BLaER1 (cell line): ENCODE measurements at regions not wholly inside any gene's neighbourhood (a gene's known extent, or its start where the extent isn't known, plus 50 kb on each side); places are given as distances from the start of the nearest gene placed in this dataset.
"Not testable (repeated sequence)": the region's sequence is repeated elsewhere in the genome, so short reads cannot be mapped to it uniquely, and the experiment has no call there.

ENCODE experiments used
- H3K27ac ChIP-seq: shearing (Covaris generic); formaldehyde crosslinking; 2 replicates; pipeline ENCODE4 v1.8.1; 2022
- H3K27me3 ChIP-seq: shearing (Covaris generic); formaldehyde crosslinking; 2 replicates; pipeline ENCODE4 v1.8.1; 2022
- H3K36me3 ChIP-seq: shearing (Covaris generic); formaldehyde crosslinking; 2 replicates; pipeline ENCODE4 v1.8.1; 2022
- H3K4me1 ChIP-seq: shearing (Covaris generic); formaldehyde crosslinking; 2 replicates; pipeline ENCODE4 v1.8.1; 2022
- H3K4me2 ChIP-seq: shearing (Covaris generic); formaldehyde crosslinking; 2 replicates; pipeline ENCODE4 v1.8.1; 2022
- H3K4me3 ChIP-seq: shearing (Covaris generic); formaldehyde crosslinking; 2 replicates; pipeline ENCODE4 v1.8.1; 2022
- H3K9ac ChIP-seq: shearing (Covaris generic); formaldehyde crosslinking; 2 replicates; pipeline ENCODE4 v1.8.1; 2022
- H3K9me3 ChIP-seq: shearing (Covaris generic); formaldehyde crosslinking; 2 replicates; pipeline ENCODE4 v1.8.1; 2022
- H4K20me1 ChIP-seq: shearing (Covaris generic); formaldehyde crosslinking; 2 replicates; pipeline ENCODE4 v1.8.1; 2022
- Cebpa-rat ChIP-seq: shearing (Covaris generic); IDR thresholded peaks from 2 replicates; pipeline ENCODE4 v1.8.1; 2022

GRCh38 chr2:17460371-17461086, 57.7 kb downstream of the RAD51AP2 start:
- Histone ChIP-seq H3K4me2 (no peak overlapping the region), H3K27me3 (no peaks in the 10 kb centered on the region), H4K20me1 (no peaks in the 10 kb centered on the region), H3K4me1 (peaks cover 6% of the 10 kb centered on the region; the same call in 1 of the 2 replicates), H3K9ac (no peak overlapping the region), H3K27ac (no peak overlapping the region), H3K4me3 (no peak overlapping the region), H3K9me3 (no peaks in the 10 kb centered on the region), H3K36me3 (no peaks in the 10 kb centered on the region)
- no peak for TF ChIP-seq Cebpa-rat

- no peaks in the 10 kb centered on the region for H3K27me3 ChIP-seq
- H3K9me3 ChIP-seq, result no peaks in the 10 kb centered on the region
- no peak overlapping the region for H3K4me2 ChIP-seq
- H3K36me3 ChIP-seq, result no peaks in the 10 kb centered on the region
- H3K27ac ChIP-seq, result no peak overlapping the region
- H3K4me1 ChIP-seq, result no peaks in the 10 kb centered on the region
- no peaks in the 10 kb centered on the region for H4K20me1 ChIP-seq
- no peak overlapping the region for H3K4me3 ChIP-seq
- no peak for TF ChIP-seq Cebpa-rat
- H3K9ac ChIP-seq, result no peak overlapping the region
These were observed 62.9 kb downstream of the RAD51AP2 start for GRCh38 chr2:17455343-17455742.

- not testable (repeated sequence) for H4K20me1 ChIP-seq, H3K9me3 ChIP-seq, H3K4me2 ChIP-seq, H3K27me3 ChIP-seq, H3K4me1 ChIP-seq, H3K27ac ChIP-seq, H3K36me3 ChIP-seq, H3K4me3 ChIP-seq, H3K9ac ChIP-seq
These were observed 72.0 kb downstream of the RAD51AP2 start for GRCh38 chr2:17446191-17446590.

- Histone ChIP-seq H3K9ac (no peak overlapping the region), H3K4me3 (no peak overlapping the region), H3K4me1 (no peaks in the 10 kb centered on the region), H3K27me3 (no peaks in the 10 kb centered on the region), H3K27ac (no peak overlapping the region), H3K36me3 (no peaks in the 10 kb centered on the region), H3K4me2 (no peak overlapping the region), H3K9me3 (no peaks in the 10 kb centered on the region), H4K20me1 (no peaks in the 10 kb centered on the region)
- TF ChIP-seq Cebpa-rat, result no peak
These were observed 72.5 kb downstream of the RAD51AP2 start for GRCh38 chr2:17445744-17446143.

- Histone ChIP-seq H3K9ac (no peak overlapping the region), H3K4me2 (no peak overlapping the region)
These were observed 75.9 kb downstream of the RAD51AP2 start for GRCh38 chr2:17442334-17442733.

GRCh38 chr2:17441790-17442189, 76.5 kb downstream of the RAD51AP2 start:
- no peaks in the 10 kb centered on the region for H4K20me1 ChIP-seq
- no peak for TF ChIP-seq Cebpa-rat
- no peak overlapping the region for H3K4me2 ChIP-seq
- no peaks in the 10 kb centered on the region for H3K27me3 ChIP-seq
- H3K9ac ChIP-seq, result no peak overlapping the region
- H3K27ac ChIP-seq, result no peak overlapping the region
- no peaks in the 10 kb centered on the region for H3K36me3 ChIP-seq
- no peak overlapping the region for H3K4me3 ChIP-seq
- no peaks in the 10 kb centered on the region for H3K9me3 ChIP-seq
- H3K4me1 ChIP-seq, result no peaks in the 10 kb centered on the region

More at GRCh38 chr2:17442334-17442733, 75.9 kb downstream of the RAD51AP2 start:
- H3K9me3 ChIP-seq, result no peaks in the 10 kb centered on the region
- TF ChIP-seq Cebpa-rat, result no peak
- H3K36me3 ChIP-seq, result no peaks in the 10 kb centered on the region
- H3K27ac ChIP-seq, result no peak overlapping the region
- no peaks in the 10 kb centered on the region for H3K4me1 ChIP-seq
- H3K4me3 ChIP-seq, result no peak overlapping the region
- H3K27me3 ChIP-seq, result no peaks in the 10 kb centered on the region
- H4K20me1 ChIP-seq, result no peaks in the 10 kb centered on the region

GRCh38 chr2:17441055-17441771, 77.0 kb downstream of the RAD51AP2 start:
- TF ChIP-seq Cebpa-rat, result no peak
- Histone ChIP-seq H3K4me1 (no peaks in the 10 kb centered on the region), H3K36me3 (no peaks in the 10 kb centered on the region), H3K27me3 (no peaks in the 10 kb centered on the region), H3K9ac (no peak overlapping the region), H3K4me3 (no peak overlapping the region), H3K9me3 (no peaks in the 10 kb centered on the region), H3K27ac (no peak overlapping the region), H4K20me1 (no peaks in the 10 kb centered on the region), H3K4me2 (no peak overlapping the region)

- no peaks in the 10 kb centered on the region for H3K9me3 ChIP-seq
- no peak overlapping the region for H3K9ac ChIP-seq
- H3K4me1 ChIP-seq, result no peaks in the 10 kb centered on the region
- H3K27ac ChIP-seq, result no peak overlapping the region
- no peak overlapping the region for H3K4me3 ChIP-seq
- no peak for TF ChIP-seq Cebpa-rat
- H3K36me3 ChIP-seq, result no peaks in the 10 kb centered on the region
- no peaks in the 10 kb centered on the region for H4K20me1 ChIP-seq
- H3K27me3 ChIP-seq, result no peaks in the 10 kb centered on the region
- H3K4me2 ChIP-seq, result no peak overlapping the region
These were observed 87.9 kb downstream of the RAD51AP2 start for GRCh38 chr2:17430326-17430725.

- H3K9me3 ChIP-seq, result no peaks in the 10 kb centered on the region
- no peak overlapping the region for H3K4me3 ChIP-seq
- no peaks in the 10 kb centered on the region for H4K20me1 ChIP-seq
- H3K4me1 ChIP-seq, result no peaks in the 10 kb centered on the region
- no peak overlapping the region for H3K27ac ChIP-seq
- no peak for TF ChIP-seq Cebpa-rat
- no peak overlapping the region for H3K4me2 ChIP-seq
- no peak overlapping the region for H3K9ac ChIP-seq
- no peaks in the 10 kb centered on the region for H3K36me3 ChIP-seq
- no peaks in the 10 kb centered on the region for H3K27me3 ChIP-seq
These were observed 89.1 kb downstream of the RAD51AP2 start for GRCh38 chr2:17429130-17429529.

GRCh38 chr2:17427401-17427800, 90.8 kb downstream of the RAD51AP2 start:
- Histone ChIP-seq H3K27me3 (no peaks in the 10 kb centered on the region), H4K20me1 (no peaks in the 10 kb centered on the region), H3K4me2 (no peak overlapping the region), H3K9ac (no peak overlapping the region), H3K36me3 (no peaks in the 10 kb centered on the region), H3K4me3 (no peak overlapping the region), H3K27ac (no peak overlapping the region), H3K4me1 (no peaks in the 10 kb centered on the region), H3K9me3 (no peaks in the 10 kb centered on the region)
- TF ChIP-seq Cebpa-rat, result no peak
